GM13976 (cell line): ENCODE measurements at regions not wholly inside any gene's neighbourhood (a gene's known extent, or its start where the extent isn't known, plus 50 kb on each side); places are given as distances from the start of the nearest gene placed in this dataset.

Source experiments
- DNase-seq: peaks from one replicate; pipeline ENCODE4 v3.0.0; 2012; ENCODE audit warnings: low spot score
- CTCF ChIP-seq: IDR thresholded peaks from 2 replicates; pipeline ENCODE4 v1.5.1; 2012; ENCODE audit warnings: borderline replicate concordance, mild to moderate bottlenecking; ENCODE audit not compliant: insufficient read depth; ENCODE audit errors: extremely low read depth, missing control alignments, control extremely low read depth
- in situ Hi-C: fragments of 300-500 bp; cut with MboI; formaldehyde crosslinking; loops from one replicate; pipeline ENCODE4 v1.12.0; 2022; ENCODE audit warnings: low sequenced_read_pairs, mixed read lengths, inconsistent platforms; ENCODE audit not compliant: unreplicated experiment

- TF ChIP-seq CTCF, result no peak
- in situ Hi-C loops, result no loop called here
- no peak for DNase-seq
Measured at GRCh38 chr14:55964091-55964490, 154.1 kb upstream of the PELI2 start.

GRCh38 chr14:55964821-55965220 lies 153.4 kb upstream of the PELI2 start:
- TF ChIP-seq CTCF, result no peak
- DNase-seq, result no peak
- in situ Hi-C loops, result no loop called here

- DNase-seq, result no peak
- TF ChIP-seq CTCF, result no peak
- in situ Hi-C loops, result no loop called here
Measured at GRCh38 chr14:55965851-55966250, 152.4 kb upstream of the PELI2 start.

GRCh38 chr14:55968741-55969140 lies 149.5 kb upstream of the PELI2 start:
- TF ChIP-seq CTCF, result no peak
- in situ Hi-C loops, result no loop called here
- DNase-seq, result no peak

- no peak for DNase-seq
- no peak for TF ChIP-seq CTCF
- in situ Hi-C loops, result no loop called here
Measured at GRCh38 chr14:55973285-55973800, 144.9 kb upstream of the PELI2 start.

- DNase-seq, result no peak
- in situ Hi-C loops, result no loop called here
- no peak for TF ChIP-seq CTCF
Measured at GRCh38 chr14:55973911-55974630, 144.1 kb upstream of the PELI2 start.
